DOHH2 (cell line): ENCODE measurements at regions not wholly inside any gene's neighbourhood (a gene's known extent, or its start where the extent isn't known, plus 50 kb on each side); places are given as distances from the start of the nearest gene placed in this dataset.

Experiments used
- H3F3A ChIP-seq: fragments of 200-600 bp; sonication (generic), shearing (Covaris generic); 2 replicates; pipeline ENCODE4 v1.6.0; 2016; ENCODE audit warnings: antibody characterized with exemption, mild to moderate bottlenecking; ENCODE audit not compliant: control insufficient read depth, insufficient read depth
- H3K27ac ChIP-seq: fragments of 200-600 bp; sonication (generic); 2 replicates; pipeline ENCODE4 v1.5.1; 2014; ENCODE audit warnings: low read depth, mild to moderate bottlenecking, low read length, moderate library complexity
- H3K27me3 ChIP-seq: fragments of 200-600 bp; sonication (generic); 2 replicates; pipeline ENCODE4 v1.6.1; 2014; ENCODE audit warnings: mild to moderate bottlenecking, low read length, mixed read lengths; ENCODE audit not compliant: control insufficient read depth
- H3K36me3 ChIP-seq: fragments of 200-600 bp; sonication (generic); 2 replicates; pipeline ENCODE4 v1.6.1; 2014; ENCODE audit warnings: mild to moderate bottlenecking, low read length, moderate library complexity, mixed read lengths; ENCODE audit not compliant: control insufficient read depth
- H3K4me1 ChIP-seq: fragments of 200-600 bp; sonication (generic); 2 replicates; pipeline ENCODE4 v1.6.1; 2014; ENCODE audit warnings: mild to moderate bottlenecking, low read length, mixed read lengths; ENCODE audit not compliant: control insufficient read depth
- H3K4me2 ChIP-seq: fragments of 200-600 bp; sonication (generic); 2 replicates; pipeline ENCODE4 v1.6.0; 2014; ENCODE audit warnings: mild to moderate bottlenecking, low read length, moderate library complexity
- H3K4me3 ChIP-seq: fragments of 200-600 bp; sonication (generic); 2 replicates; pipeline ENCODE4 v1.5.1; 2014; ENCODE audit warnings: mild to moderate bottlenecking, low read length, mixed read lengths
- H3K79me2 ChIP-seq: fragments of 200-600 bp; sonication (generic); 2 replicates; pipeline ENCODE4 v1.6.1; 2014; ENCODE audit warnings: mild to moderate bottlenecking, low read length, mixed read lengths; ENCODE audit not compliant: control insufficient read depth
- H3K9me2 ChIP-seq: fragments of 200-600 bp; sonication (generic); replicated peaks from 2 replicates; pipeline ENCODE4 v1.6.1; 2014; ENCODE audit warnings: mild to moderate bottlenecking, low read length, mixed read lengths; ENCODE audit not compliant: control insufficient read depth
- H3K9me3 ChIP-seq: fragments of 200-600 bp; sonication (generic); 2 replicates; pipeline ENCODE4 v1.6.1; 2014; ENCODE audit warnings: antibody characterized with exemption, low read length, mixed read lengths; ENCODE audit not compliant: control insufficient read depth, insufficient read depth
- H4K20me1 ChIP-seq: fragments of 200-600 bp; sonication (generic); 2 replicates; pipeline ENCODE4 v1.6.0; 2014; ENCODE audit warnings: low read depth, mild to moderate bottlenecking, antibody characterized with exemption, low read length, moderate library complexity; ENCODE audit not compliant: control insufficient read depth, insufficient read depth
- CTCF ChIP-seq: fragments of 200-600 bp; sonication (generic); IDR thresholded peaks from one replicate; pipeline ENCODE4 v1.5.1; 2014; ENCODE audit warnings: antibody characterized with exemption, mild to moderate bottlenecking, low read depth, low read length; ENCODE audit not compliant: poor library complexity, severe bottlenecking
- EZH2phosphoT487 ChIP-seq: fragments of 200-600 bp; sonication (generic); IDR thresholded peaks from 2 replicates; pipeline ENCODE4 v1.6.1; 2017; ENCODE audit warnings: borderline replicate concordance, mild to moderate bottlenecking, antibody characterized with exemption, low read length, moderate library complexity, mixed read lengths

GRCh38 chr5:82605441-82605973 is 327.4 kb upstream of the RPS23 start:
- Histone ChIP-seq H3K9me2 (no peaks in the 10 kb centered on the region), H3F3A (no peaks in the 10 kb centered on the region), H3K9me3 (no peaks in the 10 kb centered on the region), H3K27me3 (no peaks in the 10 kb centered on the region), H3K79me2 (no peaks in the 10 kb centered on the region), H3K27ac (no peak overlapping the region), H4K20me1 (no peaks in the 10 kb centered on the region), H3K4me1 (no peaks in the 10 kb centered on the region), H3K36me3 (no peaks in the 10 kb centered on the region), H3K4me3 (no peak overlapping the region), H3K4me2 (no peak overlapping the region)
- no peak for TF ChIP-seq EZH2phosphoT487
- TF ChIP-seq CTCF, result no peak

- TF ChIP-seq EZH2phosphoT487 (no peak), CTCF (no peak)
- H3K27me3 ChIP-seq, result no peaks in the 10 kb centered on the region
- no peaks in the 10 kb centered on the region for H3K9me3 ChIP-seq
- H3K4me3 ChIP-seq, result no peak overlapping the region
- no peaks in the 10 kb centered on the region for H3K79me2 ChIP-seq
- H3K27ac ChIP-seq, result no peak overlapping the region
- H3K4me2 ChIP-seq, result no peak overlapping the region
- no peaks in the 10 kb centered on the region for H3K36me3 ChIP-seq
- no peaks in the 10 kb centered on the region for H4K20me1 ChIP-seq
- no peaks in the 10 kb centered on the region for H3F3A ChIP-seq
- H3K9me2 ChIP-seq, result no peaks in the 10 kb centered on the region
- no peaks in the 10 kb centered on the region for H3K4me1 ChIP-seq
Observed at GRCh38 chr5:82603033-82603987, 325.2 kb upstream of the RPS23 start.

GRCh38 chr5:82601861-82602260 is 323.7 kb upstream of the RPS23 start:
- Histone ChIP-seq H3K27ac (no peak overlapping the region), H3K27me3 (no peaks in the 10 kb centered on the region), H3K4me1 (no peaks in the 10 kb centered on the region), H3K9me2 (no peaks in the 10 kb centered on the region), H3F3A (no peaks in the 10 kb centered on the region), H3K79me2 (no peaks in the 10 kb centered on the region), H3K4me2 (no peak overlapping the region), H3K36me3 (no peaks in the 10 kb centered on the region), H3K9me3 (no peaks in the 10 kb centered on the region), H4K20me1 (no peaks in the 10 kb centered on the region), H3K4me3 (no peak overlapping the region)
- TF ChIP-seq CTCF, result no peak
- no peak for TF ChIP-seq EZH2phosphoT487
